HG02973 (cell line): ENCODE measurements at regions not wholly inside any gene's neighbourhood (a gene's known extent, or its start where the extent isn't known, plus 50 kb on each side); places are given as distances from the start of the nearest gene placed in this dataset.

Experiments used
- ATAC-seq: cut with Tn5 transposase; IDR thresholded peaks from one replicate; pipeline ENCODE4 v1.9.1; 2021; ENCODE audit warnings: moderate library complexity; ENCODE audit not compliant: unreplicated experiment

DNA sequence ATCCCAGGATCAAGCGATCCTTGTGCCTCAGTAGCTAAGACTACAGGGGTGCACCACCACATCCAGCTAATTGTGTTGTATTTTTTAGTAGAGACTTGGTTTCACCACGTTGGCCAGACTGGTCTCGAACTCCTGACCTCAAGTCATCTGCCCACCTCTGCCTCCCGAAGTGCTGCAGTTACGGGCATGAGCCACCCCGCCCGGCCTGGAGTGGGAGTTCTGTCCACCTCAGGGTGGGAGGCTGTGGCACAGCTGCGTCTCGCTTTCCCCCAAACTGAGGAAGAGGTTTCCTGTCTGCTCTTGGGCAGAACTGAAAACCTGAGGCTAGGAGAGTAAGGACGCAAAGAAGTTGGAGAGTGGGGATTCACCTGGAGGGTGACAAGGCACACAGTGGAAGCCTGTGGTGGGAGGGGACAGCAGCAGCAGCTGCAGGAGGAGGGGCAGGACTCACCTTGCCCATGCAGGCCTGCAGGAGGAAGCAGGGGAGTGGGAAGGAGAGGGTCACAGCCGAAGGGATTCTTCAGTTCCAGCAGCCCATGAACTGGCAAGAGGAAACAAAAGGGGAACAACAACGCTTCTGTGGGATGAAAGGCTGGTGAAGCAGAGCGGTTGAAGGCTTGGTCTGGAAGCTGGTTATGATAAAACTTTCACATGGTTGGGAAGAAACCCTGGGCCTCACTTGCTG, 181.4 kb downstream of the GAS1 start:
- no peak for ATAC-seq

DNA sequence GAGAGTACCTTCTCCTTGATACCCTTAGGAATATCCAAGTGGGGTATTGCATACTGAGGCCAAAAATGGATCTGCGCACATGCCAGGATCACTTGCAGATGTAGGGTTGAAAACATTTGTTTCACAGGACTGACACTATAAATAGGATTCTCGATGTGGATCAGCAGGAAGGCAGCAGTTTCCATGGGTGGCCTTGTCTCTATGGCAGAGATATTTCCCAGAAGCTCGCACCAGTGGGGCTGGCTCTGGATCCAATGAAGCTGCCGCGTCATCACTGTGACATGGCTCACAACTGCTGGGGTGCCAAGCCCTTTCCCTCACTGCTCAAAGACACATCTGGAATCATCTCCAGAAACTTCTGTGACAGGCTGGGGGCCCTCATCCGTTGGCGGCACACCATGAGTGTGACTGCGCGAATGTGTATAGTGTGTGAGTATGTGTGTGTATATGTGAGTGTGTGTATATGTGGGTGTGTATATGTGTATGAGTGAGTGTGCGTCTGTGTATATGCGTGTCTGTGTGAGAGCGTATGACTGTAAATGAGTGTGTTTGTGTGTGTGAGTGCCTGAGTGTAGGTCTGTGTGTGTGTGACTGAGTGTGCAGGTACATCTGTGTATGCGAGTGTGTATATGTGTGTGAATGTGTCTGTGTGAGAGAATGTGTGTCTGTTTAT, 182.5 kb downstream of the GAS1 start:
- no peak for ATAC-seq

DNA sequence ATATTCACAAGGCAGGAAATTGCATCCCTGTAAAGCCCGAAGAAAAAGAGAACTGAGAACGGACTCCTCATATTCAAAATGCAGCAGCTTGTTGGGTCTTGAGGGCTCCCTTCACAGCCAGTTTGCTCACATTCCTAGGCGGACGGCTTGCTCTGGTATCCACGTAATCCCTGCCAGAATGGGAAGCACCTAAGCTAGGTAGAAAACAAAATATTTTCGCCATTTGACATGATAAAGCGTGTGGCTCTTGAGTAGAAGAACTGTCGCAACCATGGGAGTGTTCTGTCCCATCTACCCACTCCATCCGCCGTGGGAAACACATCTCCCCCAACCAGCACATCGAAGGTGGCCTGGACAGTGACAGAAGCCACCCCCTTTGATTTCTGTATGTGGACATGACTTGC, 183.1 kb downstream of the GAS1 start:
- ATAC-seq: no peak

DNA sequence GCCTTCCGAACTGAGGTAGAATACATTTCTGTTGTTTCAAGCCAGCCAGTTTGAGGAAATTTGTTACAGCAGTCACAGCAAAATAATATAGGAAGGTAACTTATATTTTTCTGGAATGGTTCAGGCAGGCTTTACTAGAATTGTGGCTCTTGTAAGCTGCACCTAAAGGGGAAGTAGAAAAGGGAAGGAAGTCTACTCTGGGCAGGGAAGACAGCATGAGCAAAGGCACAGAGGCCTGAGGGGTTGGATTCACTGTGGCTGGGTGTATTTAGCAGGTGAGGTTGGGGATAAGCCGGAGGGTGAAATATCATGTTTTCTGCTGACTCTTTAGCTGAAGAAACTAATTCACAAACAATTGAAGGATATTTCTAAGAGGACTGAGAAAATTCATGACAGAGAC, 183.5 kb downstream of the GAS1 start:
- ATAC-seq: no peak

DNA sequence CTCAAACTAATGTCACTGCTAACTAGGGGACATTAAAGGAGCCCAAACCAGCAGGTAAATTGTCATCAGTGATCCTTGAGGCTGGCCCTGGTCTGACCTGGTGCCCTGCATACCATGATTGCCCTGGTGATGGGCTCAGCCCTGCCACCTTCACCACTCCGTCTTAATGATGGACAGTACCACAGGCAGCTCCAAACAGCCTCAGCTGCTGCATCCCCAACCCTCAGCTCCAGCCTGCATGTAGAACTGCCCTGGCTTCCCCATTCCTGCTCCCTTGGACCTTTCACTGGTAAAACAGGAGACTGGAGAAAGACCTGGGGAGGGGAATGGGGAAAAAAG, 190.0 kb downstream of the GAS1 start:
- no peak for ATAC-seq

DNA sequence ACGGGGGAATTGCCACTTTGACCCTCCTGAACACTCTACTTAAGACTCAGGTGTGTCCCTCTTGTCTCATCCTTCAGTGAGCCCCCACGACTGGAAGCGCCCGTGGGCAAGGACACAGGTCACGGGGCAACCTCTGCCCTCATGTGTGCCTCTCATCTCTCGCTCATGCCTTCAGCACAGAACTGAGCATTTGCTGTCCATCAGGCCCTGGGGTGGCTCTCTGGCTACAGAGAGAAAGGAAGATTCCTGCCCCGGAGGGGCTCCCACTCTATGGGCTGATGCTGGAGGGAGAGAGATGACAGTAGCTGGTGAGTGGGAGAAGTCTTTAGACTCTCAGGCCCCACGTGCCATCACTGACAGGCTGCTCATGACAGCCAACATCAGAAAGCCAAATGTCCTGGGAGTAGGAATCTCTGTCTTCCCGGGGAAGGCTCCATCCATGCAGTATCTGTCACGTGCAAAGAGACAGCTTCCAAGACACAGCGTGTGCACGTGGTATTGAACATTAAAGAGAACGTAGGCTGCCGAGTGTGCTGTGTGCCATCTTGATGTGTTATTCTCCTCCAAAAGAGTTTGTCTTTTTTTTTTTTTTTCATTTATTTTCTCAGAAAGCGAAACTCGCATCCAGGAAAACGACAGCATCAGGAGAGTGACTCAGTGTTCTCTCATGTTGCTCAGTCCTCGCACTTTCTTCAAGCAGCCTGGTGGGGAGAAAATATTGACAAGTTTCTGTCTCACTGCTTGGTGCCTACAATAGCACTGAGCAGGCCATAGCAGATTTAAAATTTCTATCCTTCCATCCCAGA, 190.5 kb downstream of the GAS1 start:
- no peak for ATAC-seq

DNA sequence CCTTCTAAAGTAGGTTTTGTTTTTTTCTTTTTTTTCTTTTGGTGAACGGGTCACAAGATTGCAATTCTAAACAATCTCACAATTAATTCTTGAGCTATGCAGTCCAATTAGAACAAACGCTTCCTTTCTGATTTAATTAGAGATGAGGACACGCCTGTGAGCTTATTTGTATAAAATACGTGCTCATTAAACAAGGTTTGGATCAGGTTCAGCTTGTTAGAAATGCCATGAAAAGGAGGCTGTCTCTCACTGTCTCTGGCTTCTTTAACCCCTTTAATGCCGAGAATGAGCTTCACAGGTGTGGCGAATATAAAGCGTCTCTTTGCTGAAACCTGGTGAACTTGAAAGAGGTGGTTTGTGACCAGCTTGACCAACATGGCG, 191.8 kb downstream of the GAS1 start:
- ATAC-seq: no peak

DNA sequence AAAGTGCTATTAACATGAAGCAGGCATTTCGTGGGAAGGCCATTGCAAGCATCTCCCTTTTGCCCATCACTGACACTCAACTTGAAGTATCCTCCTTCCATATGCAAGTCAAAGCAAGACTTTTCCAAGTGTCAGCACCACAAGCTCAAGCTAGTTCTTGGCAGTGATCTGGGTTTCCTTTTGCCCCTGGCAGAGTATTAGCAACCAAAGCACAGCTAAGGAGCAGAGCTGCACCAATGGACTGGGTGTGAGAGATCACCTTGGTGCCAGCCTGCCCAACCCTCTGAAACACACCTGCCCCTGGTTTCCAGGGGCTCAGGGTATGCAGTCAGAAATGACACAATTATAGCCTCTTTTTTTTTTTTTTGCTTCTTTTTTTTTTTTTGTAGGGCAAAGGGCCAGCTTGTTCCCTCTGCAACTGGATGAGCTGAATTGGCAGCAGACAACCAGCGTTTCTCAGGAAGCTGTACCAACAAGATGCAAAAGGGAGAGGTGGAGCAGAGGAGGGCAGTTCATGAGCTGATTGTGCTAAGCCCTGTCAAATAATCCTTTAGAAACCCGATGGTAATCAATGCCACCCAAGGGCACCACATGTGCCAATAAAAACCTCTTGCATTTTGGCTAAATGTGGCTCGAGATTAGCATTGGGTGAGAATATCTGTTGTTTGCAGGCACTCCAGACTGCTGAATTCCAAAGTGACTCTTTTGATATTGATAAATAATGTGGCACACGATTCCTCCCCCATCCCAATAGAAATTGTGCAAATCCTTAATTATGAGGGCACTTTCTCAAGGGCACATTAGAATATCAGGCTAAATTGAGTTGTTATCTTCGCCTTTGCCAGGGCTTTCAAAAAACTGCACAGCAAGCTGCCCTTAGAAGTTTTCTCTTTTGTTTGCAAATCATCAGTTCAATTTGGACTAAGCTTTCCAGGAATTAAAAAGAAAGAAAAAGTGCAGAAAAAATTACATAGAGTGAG, 192.4 kb downstream of the GAS1 start:
- no peak for ATAC-seq

DNA sequence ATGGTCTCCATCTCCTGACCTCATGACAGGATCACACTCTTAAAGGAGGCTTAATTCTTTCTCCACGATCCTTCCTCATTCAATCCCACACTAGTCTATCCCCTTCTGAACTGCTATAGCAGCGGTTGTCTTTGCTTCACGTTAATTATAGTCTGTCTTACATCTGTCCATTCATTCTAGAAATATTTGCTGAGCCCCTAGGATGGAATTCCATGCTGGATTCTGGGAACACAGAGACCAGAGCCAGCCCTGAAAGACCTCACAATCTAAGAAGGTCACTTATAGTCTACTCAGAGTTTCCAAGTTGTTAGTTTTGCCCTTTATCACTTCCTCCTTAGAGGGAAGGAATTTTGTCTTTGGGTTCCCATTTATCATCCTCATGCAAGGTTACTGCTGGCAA, 193.5 kb downstream of the GAS1 start:
- ATAC-seq: no peak

DNA sequence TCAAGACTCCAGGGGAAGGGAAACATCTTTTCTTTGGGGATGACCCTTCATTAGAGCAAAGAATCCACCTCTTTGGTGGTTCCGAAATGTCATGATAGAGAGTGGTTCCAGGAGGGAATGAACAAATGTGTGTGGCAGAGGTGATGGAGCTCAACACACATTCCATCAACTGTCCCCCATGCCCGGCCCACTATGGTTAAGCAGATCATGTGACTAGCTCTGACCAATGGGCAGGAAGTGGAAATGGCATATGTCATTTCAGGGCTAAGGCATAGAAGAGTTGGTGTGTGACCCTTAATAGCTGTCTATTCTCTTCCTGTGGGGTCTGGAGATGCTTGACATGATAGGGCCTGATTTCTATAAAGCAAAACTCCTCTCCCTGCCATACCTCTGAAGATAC, 194.6 kb downstream of the GAS1 start:
- ATAC-seq: no peak

DNA sequence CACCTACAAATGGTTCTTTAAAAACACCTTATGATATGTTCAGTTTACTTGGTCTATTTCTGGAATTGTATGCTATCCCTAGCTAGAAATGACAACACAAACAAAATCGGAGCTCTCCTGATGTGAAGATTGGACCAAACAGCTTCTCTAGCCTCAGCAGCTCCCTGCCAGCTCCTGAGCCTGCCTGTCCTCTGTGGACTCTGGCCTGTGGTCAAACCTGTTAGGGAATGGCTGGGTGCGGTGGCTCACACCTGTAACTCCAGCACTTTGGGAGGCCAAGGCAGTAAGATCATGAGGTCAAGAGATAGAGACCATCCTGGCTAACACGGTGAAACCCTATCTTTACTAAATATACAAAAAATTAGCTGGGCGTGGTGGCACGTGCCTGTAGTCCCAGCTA, 195.3 kb downstream of the GAS1 start:
- ATAC-seq: no peak

DNA sequence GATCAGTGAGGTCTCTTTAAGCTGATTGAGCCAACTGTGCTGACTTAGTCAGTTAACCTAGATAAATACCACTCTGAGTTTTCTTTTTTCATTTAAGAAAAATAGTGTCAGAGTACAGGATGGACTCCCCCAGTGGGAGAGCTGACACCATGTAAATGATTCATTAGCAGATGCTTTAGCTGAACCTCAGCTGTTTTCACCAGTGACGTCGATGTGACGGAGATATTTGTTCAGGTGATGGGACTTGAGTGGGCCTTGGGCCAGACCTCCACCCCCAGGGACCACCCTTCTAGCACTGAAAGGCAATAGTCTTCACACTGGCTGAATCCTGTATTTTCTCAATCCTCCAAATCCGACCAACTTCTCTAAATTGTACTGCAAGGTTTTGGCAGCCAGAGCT, 196.1 kb downstream of the GAS1 start:
- no peak for ATAC-seq

DNA sequence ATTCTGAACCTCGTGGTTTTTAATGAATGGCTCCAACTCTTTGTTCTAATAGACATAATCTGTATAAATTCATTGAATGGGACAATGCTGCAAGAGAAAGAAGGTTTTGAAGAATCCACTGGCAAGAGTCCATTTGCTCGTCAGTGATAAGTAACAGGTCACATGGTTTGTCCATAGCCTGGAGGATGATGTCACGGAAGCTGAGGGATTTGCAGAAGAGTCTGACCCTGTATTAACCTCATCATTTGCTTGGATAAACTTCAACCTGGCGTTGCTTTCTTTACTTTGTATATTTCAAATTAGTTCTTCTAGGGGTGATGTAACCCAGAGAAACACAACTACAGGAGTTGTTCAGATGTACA, 197.4 kb downstream of the GAS1 start:
- no peak for ATAC-seq

DNA sequence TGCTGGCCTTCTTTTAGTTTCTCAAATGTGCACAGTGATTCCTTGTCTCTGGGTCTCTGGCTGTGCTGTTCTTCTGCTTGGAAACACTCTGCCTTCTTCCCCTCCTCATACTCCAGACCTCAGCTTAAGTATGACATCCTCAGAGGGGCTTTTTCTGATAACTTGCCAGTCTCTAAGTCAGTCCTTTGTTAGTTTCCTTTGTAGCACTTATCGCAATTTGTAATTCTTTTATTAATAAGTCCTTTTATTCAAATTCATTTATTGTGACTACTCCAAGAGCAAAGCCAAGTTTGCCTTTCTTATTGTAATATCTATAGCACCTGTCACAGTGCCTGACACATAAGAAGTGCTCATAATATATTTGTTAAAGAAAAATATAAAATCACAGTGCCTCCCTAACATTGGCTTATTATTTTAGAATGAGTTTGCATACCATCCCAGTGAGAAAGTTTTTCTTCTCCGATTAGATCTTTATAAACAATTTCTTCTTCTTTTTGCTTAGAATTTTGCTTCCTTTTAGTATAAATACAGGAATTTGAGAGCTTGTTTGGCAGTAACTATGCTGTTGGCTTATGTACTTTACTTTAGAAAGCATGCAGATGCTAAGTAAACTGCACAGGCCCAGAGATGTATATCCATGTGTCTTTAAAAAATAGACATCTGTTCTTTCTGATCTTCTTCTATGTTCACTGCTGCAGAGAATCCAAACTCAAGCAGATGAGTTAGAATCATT, 198.0 kb downstream of the GAS1 start:
- ATAC-seq: no peak

DNA sequence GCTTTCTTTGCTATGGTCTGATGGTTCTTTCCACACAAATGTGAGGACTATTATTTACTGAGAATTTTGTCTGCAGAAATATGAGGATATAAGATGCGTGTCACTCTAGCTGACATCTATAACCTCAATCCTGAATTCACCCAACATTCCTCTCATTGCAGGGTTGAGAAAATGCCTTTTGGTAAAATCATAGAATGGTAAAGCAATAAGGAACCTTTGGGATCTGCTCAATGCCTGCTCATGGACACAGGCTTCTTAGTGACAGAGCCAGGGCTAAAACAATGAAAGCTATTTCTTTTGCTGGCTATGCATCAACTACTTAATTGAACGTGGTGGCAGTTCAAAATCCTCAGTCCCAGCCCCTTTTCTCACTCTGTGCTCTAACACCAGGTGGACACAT, 199.6 kb downstream of the GAS1 start:
- no peak for ATAC-seq

DNA sequence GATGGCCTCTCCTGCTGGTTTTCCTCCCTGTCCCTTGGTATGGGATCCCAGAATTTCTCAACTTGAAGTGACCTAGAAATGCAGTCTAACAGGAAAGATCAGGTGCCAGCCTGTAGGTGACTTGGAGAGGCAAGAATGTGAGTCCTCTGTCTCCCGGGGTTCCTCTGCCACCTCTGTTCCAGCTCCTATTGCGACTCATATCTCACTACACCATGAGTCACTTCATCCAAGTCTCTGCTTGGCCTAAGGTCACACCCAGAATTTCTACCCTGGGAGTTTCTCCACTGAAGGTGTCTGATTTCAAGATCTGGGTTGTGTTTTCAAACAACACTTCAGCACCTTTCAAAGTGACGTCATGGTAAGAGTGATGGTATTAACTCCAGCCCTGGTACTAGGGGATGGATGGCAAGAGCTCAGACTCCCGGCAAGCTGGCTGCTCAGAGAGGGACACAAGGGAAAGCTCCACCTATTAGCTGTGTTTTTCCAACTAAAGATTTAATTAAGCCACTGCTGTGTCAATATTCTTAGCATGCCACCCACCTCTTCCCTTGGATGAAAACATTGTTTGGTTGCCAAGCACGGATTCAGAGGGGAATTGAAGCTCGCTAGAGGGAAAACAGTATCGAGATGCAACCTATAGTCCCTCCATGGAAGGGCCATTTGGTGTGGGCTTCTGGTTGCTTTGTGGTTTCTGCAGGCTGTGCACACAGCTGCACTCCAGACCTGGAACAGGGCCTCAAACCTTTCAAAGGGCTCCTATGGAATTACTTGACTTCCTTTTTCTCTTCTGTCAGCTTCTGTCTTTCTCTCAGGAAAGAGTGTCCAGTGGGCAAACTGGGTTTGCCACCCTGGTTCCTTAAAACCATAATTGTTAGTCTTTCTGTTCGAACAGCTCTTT, 205.7 kb downstream of the GAS1 start:
- ATAC-seq: no peak

DNA sequence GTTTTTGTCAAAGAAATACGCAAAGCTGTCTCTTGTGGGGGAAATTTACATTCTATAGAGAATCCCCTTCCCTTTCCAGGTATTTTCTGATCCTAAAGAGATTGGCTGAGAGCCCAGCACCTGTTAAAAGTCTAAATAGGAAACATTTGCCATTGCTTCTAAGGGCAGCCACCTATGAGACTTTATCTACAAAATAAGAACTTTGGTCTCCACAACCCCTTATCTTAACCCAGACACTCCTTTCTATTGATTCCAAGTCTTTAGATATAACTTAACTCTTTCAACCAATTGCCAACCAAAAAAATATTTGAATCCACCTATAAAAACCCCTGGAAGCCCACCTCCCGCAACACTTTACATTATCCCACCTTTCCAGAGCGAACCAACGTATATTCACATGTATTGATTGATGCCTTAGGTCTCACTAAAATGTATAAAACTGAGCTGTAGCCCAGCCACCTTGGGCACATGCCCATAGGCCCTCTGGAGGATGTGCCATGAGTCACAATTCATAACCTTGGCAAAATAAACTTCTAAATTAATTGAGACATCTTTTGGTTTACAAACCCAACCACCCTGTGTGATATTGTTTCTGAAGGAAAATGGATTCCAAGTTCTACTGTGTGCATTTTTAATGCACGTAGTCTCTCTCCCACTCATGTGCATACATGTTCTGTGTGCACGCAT, 211.4 kb downstream of the GAS1 start:
- ATAC-seq: no peak

DNA sequence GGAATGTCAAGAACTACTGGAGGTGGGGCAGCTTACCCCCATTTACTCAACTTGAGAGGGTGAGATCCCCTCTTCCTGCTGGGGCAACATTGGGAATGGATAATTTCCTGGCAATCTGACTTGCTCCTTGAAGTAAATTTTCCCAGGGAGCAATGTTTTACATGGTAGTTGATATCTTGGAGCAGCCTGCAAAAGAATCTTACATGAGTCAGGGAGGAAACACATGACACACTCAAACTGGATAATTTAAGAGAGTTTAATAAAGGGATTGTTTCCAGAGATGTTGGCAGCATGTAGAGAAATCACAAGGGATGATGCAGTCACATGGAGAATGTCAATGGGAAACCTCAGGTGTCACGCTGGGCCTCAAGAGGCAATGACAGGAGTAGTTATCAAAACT, 212.5 kb downstream of the GAS1 start:
- no peak for ATAC-seq

DNA sequence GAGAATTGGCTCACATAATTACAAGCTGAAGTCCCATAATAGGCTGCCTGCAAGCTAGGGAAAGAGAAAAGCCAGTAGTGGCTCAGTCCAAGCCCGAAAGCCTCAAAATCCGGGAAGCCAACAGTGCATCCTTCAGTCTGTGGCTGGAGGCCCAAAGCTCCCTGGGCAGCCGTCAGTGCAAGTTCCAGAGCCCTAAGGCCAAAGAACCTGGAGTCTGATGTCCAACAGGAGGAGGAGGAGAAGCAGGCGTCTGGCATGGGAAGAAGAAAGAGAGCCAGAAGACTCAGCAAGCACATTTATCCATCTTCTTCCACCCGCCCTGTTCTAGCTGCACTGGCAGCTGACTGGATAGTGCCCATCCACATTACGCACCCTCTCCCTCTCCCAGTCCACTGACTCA, 213.4 kb downstream of the GAS1 start:
- ATAC-seq: no peak
